Mesothelial cell of epicardium (in vitro differentiated cells): ENCODE measurements at regions not wholly inside any gene's neighbourhood (a gene's known extent, or its start where the extent isn't known, plus 50 kb on each side); places are given as distances from the start of the nearest gene placed in this dataset.

Experiments used
- DNase-seq, 2 experiments: peaks; one replicate each; pipeline ENCODE4 v3.0.0; 2021; ENCODE audit warnings: low spot score in 2 of 2; ENCODE audit not compliant: unreplicated experiment in 2 of 2
- H3K27ac Mint-ChIP-seq: 2 replicates; pipeline ENCODE4 v1.8.0; 2021; ENCODE audit warnings: mixed read lengths
- H3K27me3 Mint-ChIP-seq: 2 replicates; pipeline ENCODE4 v1.8.0; 2021; ENCODE audit warnings: low read depth, mixed read lengths
- H3K36me3 Mint-ChIP-seq: 2 replicates; pipeline ENCODE4 v1.8.0; 2021; ENCODE audit warnings: mixed read lengths
- H3K4me1 Mint-ChIP-seq: 2 replicates; pipeline ENCODE4 v1.8.0; 2021; ENCODE audit warnings: mixed read lengths
- H3K4me3 Mint-ChIP-seq: 2 replicates; pipeline ENCODE4 v1.8.0; 2021; ENCODE audit warnings: mild to moderate bottlenecking, moderate library complexity, mixed read lengths
- H3K9me3 Mint-ChIP-seq: 2 replicates; pipeline ENCODE4 v1.8.0; 2021; ENCODE audit warnings: mixed read lengths
- TF ChIP-seq, protein P1 (sequence below): fragments of 200-600 bp; sonication (generic); IDR thresholded peaks from one replicate; pipeline ENCODE4 v1.5.0; 2021; ENCODE audit warnings: antibody characterized with exemption; ENCODE audit not compliant: unreplicated experiment

DNA sequence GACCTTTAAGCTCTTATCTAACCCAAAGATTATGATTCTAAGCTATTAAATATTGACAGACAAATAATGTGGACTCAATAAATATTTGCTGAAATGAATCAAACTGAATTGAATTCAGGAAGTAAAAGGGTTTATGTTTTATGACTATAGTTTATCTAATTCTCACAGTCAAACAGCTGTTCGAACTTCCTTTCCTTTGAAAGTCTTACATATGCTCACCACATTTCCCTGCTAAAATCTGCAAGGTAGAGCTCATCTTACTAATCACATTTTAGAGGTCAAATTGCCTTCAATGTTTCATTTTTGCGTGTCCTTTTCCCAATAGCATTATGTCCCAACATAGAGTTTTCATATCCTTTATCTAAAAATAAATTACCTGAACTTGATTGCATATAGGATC, 154.9 kb upstream of the PPP1R3A start:
- Mint-ChIP-seq H3K9me3 (peaks cover 11% of the 10 kb centered on the region), H3K4me3 (no peak overlapping the region), H3K36me3 (no peaks in the 10 kb centered on the region), H3K4me1 (no peaks in the 10 kb centered on the region), H3K27ac (no peak overlapping the region), H3K27me3 (peaks cover 16% of the 10 kb centered on the region)
- no peak for DNase-seq
- TF ChIP-seq, protein P1, sequence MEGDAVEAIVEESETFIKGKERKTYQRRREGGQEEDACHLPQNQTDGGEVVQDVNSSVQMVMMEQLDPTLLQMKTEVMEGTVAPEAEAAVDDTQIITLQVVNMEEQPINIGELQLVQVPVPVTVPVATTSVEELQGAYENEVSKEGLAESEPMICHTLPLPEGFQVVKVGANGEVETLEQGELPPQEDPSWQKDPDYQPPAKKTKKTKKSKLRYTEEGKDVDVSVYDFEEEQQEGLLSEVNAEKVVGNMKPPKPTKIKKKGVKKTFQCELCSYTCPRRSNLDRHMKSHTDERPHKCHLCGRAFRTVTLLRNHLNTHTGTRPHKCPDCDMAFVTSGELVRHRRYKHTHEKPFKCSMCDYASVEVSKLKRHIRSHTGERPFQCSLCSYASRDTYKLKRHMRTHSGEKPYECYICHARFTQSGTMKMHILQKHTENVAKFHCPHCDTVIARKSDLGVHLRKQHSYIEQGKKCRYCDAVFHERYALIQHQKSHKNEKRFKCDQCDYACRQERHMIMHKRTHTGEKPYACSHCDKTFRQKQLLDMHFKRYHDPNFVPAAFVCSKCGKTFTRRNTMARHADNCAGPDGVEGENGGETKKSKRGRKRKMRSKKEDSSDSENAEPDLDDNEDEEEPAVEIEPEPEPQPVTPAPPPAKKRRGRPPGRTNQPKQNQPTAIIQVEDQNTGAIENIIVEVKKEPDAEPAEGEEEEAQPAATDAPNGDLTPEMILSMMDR, result no peak

DNA sequence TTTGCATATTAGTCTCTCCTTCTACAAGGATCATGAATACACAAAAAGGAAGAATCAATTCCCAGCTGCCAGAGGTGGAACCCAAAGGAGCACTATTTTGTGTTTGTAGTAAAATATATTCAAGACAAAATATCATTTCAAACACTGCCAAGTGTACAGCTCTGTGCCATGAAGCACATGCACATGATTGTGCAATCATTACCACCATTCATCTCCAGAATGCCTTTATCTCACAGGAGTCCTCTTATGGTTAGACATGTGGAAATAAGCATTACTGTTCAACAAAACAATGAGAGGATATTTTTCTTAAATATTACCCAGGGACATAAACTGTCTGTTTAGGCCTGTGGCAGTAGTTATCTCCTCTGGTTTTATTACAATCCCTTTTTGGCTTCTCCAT, 151.4 kb upstream of the PPP1R3A start:
- Mint-ChIP-seq H3K4me1 (no peaks in the 10 kb centered on the region), H3K27me3 (peaks cover 19% of the 10 kb centered on the region), H3K36me3 (no peaks in the 10 kb centered on the region), H3K4me3 (no peak overlapping the region), H3K27ac (no peak overlapping the region), H3K9me3 (peaks cover 11% of the 10 kb centered on the region)
- TF ChIP-seq, protein P1, result no peak
- no peak for DNase-seq

DNA sequence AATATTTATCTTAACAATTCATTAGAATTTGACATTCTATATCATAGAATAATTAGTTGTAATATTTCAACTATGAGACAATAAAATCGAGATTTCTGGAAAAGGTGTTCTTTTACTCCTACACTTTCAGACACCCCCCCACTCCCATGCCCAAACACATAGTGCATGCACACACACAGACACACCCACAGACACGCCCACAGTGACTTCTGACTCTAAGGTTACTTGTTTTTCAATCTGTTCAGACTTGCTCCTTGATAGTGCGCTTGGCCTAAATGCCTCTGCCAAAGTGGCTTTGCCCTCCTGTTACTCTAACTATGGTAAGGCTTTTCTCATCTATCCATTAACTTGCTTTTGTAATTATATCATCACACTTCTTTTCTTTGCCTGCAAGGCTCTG, 144.0 kb upstream of the PPP1R3A start:
- DNase-seq, result no peak
- TF ChIP-seq, protein P1, result no peak

DNA sequence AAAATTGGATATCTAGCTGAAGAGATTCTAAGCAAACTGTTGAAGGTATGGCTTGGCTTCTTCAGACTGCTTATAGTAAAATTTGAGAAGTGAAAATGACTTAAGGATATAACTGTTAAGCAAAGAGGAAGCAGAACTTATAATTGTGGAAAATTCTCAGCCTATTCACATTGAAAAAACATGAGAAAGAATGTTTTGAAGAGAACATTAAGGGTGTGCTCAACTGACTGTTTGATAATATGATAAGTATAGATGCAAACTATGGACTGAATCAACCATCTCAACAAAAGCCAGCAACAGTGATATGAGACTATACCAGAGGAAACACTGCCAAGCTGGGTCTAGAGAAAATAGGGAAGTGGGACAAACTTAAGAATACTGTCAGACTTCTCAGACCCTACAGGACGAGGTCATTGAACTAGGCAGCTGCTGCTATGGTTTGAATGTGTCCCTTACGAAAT, 133.1 kb upstream of the PPP1R3A start:
- Mint-ChIP-seq H3K4me3 (no peak overlapping the region), H3K4me1 (no peaks in the 10 kb centered on the region), H3K9me3 (peaks cover 11% of the 10 kb centered on the region), H3K27ac (no peak overlapping the region), H3K27me3 (peaks cover 4% of the 10 kb centered on the region), H3K36me3 (no peaks in the 10 kb centered on the region)
- DNase-seq, result no peak
- TF ChIP-seq, protein P1, result no peak

More for the DNA sequence above, 144.0 kb upstream of the PPP1R3A start:
- H3K4me1 Mint-ChIP-seq, result no peaks in the 10 kb centered on the region
- peaks cover 12% of the 10 kb centered on the region for H3K9me3 Mint-ChIP-seq
- H3K36me3 Mint-ChIP-seq, result no peaks in the 10 kb centered on the region
- no peak overlapping the region for H3K4me3 Mint-ChIP-seq
- H3K27me3 Mint-ChIP-seq, result peaks cover 14% of the 10 kb centered on the region
- H3K27ac Mint-ChIP-seq, result no peak overlapping the region

DNA sequence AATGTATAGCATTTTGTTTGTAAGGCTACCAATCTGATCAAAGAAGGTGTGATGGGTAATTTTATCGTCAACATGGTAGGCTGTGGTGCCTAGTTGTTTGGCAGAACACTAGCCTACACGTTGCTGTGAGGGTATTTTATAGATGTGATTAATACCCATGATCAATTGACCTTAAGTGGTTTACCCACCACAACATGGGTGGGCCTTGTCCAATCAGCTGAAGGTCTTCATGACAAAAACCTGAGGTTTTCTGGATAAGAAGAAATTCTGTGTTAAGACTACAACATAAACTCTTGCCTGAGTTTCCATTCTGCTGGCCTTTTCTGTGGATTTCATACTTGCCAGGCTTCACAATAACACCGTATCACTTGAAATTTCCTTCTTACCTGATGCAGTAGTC, 131.8 kb upstream of the PPP1R3A start:
- peaks cover 4% of the 10 kb centered on the region for H3K27me3 Mint-ChIP-seq
- no peaks in the 10 kb centered on the region for H3K4me1 Mint-ChIP-seq
- H3K4me3 Mint-ChIP-seq, result no peak overlapping the region
- H3K9me3 Mint-ChIP-seq, result peaks cover 4% of the 10 kb centered on the region
- TF ChIP-seq, protein P1, result no peak
- no peaks in the 10 kb centered on the region for H3K36me3 Mint-ChIP-seq
- no peak overlapping the region for H3K27ac Mint-ChIP-seq
- DNase-seq, result no peak
